GM18498 (cell line): ENCODE measurements at regions not wholly inside any gene's neighbourhood (a gene's known extent, or its start where the extent isn't known, plus 50 kb on each side); places are given as distances from the start of the nearest gene placed in this dataset.

Experiments
- ATAC-seq: cut with Tn5 transposase; IDR thresholded peaks from one replicate; pipeline ENCODE4 v1.9.1; 2021; ENCODE audit warnings: mild to moderate bottlenecking, moderate library complexity; ENCODE audit not compliant: unreplicated experiment

DNA sequence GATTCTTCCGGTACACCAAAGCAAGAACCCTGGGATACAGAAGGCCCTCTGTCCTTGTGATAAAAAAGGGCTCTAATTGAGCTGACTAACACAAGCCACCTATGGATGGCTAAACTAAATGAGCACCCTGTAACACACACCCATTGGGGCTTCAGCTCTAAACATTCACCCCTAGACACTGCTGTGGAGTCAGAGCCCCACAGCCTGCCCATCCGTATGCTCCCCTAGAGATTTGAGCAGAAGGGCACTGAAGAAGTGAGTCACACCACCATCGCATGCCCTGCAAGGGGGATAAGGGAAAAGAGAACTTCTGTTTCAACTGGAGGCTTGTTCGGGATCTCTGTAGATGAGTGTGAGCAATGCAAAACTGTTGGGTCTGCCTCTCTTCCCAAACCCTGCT is 545.2 kb downstream of the KCTD8 start:
- ATAC-seq: no peak

DNA sequence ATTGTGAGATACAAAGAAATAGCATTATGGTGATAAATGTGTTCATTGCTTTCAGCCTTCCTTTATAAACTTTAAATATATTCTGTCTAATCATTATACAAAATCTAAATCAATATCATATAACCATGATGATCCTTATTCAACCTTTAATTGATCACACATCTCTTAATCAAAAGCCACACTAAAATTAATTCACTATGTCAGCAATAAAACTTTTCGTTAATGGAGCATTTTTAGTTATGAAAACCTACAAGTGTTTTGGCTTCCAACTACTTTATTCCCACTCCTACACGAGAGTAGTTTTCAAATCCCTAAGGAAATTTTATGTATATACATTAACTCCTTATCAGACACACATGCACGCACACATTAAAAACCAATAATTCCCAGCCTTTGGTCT is 530.2 kb downstream of the KCTD8 start:
- ATAC-seq: no peak

DNA sequence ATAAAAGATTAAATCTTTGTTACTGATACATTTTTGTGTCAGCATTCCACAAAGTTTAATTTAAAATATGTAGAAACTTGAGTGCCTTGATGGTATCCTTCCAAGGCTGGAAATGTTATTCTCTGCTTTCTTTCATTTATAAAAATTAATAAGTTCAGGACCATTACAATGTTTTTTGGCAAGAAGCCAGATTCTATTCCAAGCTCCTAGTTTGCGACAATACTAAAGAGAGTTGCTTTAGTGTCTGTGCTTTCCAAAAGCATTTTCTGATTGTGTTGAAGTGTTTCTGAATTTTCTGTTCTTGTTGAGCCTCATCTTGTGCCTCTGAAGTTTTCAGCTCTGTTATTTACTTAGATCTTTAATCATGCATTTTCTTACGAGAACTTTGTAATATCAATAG is 516.2 kb downstream of the KCTD8 start:
- no peak for ATAC-seq

GRCh38 chr4:43943998-43944397 is 504.6 kb downstream of the KCTD8 start:
- ATAC-seq: no peak

GRCh38 chr4:43959976-43960375 is 488.6 kb downstream of the KCTD8 start:
- no peak for ATAC-seq

- no peak for ATAC-seq
Measured at GRCh38 chr4:43968011-43968410, 480.6 kb downstream of the KCTD8 start.

GRCh38 chr4:43983610-43984009 is 465.0 kb downstream of the KCTD8 start:
- ATAC-seq: no peak

- no peak for ATAC-seq
Measured at GRCh38 chr4:43987331-43987944, 461.2 kb downstream of the KCTD8 start.

GRCh38 chr4:43990551-43990950 is 458.1 kb downstream of the KCTD8 start:
- ATAC-seq: no peak

DNA sequence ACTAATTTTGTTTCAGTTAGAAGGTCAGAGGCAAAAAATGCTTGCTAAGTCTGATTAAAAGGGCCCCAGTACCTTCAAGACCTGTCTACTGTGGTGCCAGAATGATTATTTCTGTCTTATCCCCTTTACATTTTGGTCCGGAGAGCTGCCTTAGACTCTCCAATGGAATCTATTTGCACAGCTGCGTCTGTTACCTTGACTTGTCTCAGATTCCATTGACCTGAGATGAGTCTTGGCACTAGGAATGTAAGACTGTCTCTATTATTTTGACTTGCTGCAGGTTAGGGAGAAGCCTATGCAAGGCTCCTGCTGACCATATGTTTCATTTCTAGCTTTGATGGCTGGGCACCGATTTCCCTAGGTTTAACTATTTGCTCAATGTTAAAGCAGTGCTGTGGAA is 457.6 kb downstream of the KCTD8 start:
- ATAC-seq: no peak

GRCh38 chr4:43992552-43992951 is 456.1 kb downstream of the KCTD8 start:
- ATAC-seq: no peak

- ATAC-seq: no peak
Measured at GRCh38 chr4:43993196-43993902, 455.3 kb downstream of the KCTD8 start.

- no peak for ATAC-seq
Measured at GRCh38 chr4:43999669-44000068, 448.9 kb downstream of the KCTD8 start.

- no peak for ATAC-seq
Measured at GRCh38 chr4:44002368-44002767, 446.2 kb downstream of the KCTD8 start.

DNA sequence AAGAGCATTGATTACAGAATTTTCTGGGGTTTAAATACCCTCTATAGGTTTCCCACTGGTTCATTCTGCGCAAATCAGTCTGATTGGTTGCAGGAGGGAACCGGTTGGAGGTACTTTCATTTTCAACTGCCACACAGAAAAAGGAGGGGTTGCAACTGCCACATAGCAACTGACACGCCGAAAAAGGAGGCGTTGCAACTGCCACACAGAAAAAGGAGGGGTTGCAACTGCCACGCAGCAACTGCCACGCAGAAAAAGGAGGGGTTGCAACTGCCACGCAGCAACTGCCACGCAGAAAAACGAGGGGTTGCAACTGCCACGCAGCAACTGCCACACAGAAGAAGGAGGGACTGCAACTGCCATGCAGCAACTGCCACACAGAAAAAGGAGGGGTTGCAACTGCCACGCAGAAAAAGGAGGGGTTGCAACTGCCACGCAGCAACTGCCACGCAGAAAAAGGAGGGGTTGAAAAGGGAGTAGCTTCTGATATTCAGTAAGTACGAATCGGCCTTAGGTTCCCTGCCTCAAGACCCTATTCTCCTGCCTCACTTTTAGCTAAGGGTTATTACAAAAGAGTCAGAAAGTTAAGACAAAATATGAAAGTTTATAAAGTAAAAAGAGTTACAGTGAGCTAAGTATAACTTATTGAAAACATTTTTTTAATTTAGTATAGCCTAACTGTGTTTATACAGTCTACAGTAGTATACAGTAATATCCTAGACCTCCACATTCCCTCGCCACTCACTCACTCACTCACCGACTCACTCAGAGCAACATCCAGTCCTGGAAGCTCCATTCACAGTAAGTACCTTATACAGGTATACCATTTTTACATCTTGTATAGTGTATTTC is 431.8 kb downstream of the KCTD8 start:
- no peak for ATAC-seq

GRCh38 chr4:44017422-44017739 is 431.2 kb downstream of the KCTD8 start:
- ATAC-seq: no peak

GRCh38 chr4:44019721-44020120 is 428.9 kb downstream of the KCTD8 start:
- ATAC-seq: no peak

GRCh38 chr4:44025376-44026020 is 423.1 kb downstream of the KCTD8 start:
- ATAC-seq: no peak

GRCh38 chr4:44038811-44039210 is 409.8 kb downstream of the KCTD8 start:
- ATAC-seq: no peak

DNA sequence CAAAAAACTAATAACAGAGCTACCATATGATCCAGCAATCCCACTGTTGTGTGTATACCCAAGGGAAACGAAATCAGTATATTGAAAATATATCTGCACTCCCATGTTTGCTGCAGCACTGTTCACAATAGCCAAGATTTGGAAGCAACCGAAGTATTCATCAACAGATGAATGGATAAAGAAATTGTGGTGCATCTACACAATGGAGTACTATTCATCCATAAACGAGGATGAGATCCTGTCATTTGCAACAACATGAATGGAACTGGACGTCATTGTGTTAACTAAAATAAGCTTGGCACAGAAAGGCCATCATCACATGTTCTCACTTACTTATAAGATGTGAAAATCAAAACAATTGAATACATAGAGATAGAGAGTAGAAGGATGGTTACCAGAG is 402.1 kb downstream of the KCTD8 start:
- ATAC-seq: no peak

- no peak for ATAC-seq
Measured at GRCh38 chr4:44056721-44057151, 391.9 kb downstream of the KCTD8 start.

GRCh38 chr4:44070843-44071242 is 377.8 kb downstream of the KCTD8 start:
- ATAC-seq: no peak
